ENCODE measurements at regions not wholly inside any gene's neighbourhood (a gene's known extent, or its start where the extent isn't known, plus 50 kb on each side); places are given as distances from the start of the nearest gene placed in this dataset.

DNA sequence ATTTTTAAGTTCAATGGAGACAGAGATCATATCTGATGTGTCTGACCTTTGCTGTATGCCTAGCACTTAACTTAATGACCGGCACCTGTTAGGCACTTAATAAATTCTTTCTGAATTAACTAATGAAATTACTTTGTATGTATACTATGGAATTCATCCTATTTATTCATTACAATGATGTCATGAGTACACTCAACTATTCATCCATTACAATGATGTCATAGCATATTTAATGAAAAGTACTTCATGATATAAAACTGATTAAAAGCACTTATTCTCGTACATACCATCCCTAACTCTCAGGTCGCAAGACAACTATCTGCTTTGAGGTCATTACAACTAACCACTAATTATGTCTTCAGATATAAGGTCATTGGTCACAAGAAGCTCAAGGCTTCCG is 1131.6 kb downstream of the DTWD2 start:
- TF ChIP-seq POLR2A (IDR thresholded peaks at IDR 0.05; ENCODE audit: low read depth, low read length) (no peak), POLR2AphosphoS5 (IDR thresholded peaks at IDR 0.05; ENCODE audit: low read depth, low read length) (no peak), TAF1 (IDR thresholded peaks at IDR 0.05; ENCODE audit: low read depth, low read length) (no peak), POU2F2 (IDR thresholded peaks at IDR 0.05; ENCODE audit: low read depth, low read length) (no peak), SPI1 (IDR thresholded peaks at IDR 0.05; ENCODE audit: low read depth, low read length) (no peak)
